ENCODE measurements at regions not wholly inside any gene's neighbourhood (a gene's known extent, or its start where the extent isn't known, plus 50 kb on each side); places are given as distances from the start of the nearest gene placed in this dataset.

- DNase-seq (ENCODE audit: low read depth in 2 of 2) = no peak
Observed at GRCh38 chr2:103103678-103104077, 341.8 kb downstream of the TMEM182 start.

DNA sequence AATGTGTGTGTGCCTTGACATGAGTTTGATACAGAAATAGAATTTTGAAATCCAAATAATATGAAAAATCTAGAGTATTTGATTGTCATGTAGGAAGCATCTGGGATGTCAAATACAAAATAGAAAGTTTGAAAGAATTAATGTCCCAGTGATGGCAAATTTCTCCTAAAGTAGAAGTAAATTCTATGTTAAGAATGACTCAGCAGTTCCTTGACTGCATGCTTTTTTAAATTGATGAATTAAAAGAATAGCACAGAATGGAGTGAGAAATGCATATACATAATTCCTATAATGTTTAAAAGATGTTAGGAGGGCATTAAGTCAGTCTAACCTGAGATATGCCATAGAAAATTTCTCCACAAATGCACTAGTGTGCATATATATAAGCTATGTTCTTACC lies 357.5 kb downstream of the TMEM182 start:
- no peak for DNase-seq (ENCODE audit: low read depth in 2 of 2)

DNA sequence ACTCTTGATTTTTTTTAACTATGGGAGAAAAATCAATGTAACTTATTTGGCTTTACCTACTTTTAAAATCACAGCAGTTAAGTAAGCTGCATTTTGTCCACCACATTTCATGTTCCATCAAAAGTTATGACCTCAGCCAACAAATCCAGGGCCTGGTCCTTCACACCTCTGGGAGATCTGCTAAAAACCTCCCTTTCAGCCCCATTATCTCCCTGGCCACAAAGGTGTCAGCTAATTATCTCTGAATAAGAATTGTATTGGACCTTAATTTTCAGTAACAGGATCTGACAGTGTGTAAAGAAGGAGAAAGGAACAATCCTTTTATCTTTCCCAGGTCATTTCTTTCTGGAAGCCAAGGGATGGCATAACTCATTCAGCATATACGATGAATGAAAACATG lies 359.3 kb downstream of the TMEM182 start:
- DNase-seq (ENCODE audit: low read depth in 2 of 2) = no peak

DNA sequence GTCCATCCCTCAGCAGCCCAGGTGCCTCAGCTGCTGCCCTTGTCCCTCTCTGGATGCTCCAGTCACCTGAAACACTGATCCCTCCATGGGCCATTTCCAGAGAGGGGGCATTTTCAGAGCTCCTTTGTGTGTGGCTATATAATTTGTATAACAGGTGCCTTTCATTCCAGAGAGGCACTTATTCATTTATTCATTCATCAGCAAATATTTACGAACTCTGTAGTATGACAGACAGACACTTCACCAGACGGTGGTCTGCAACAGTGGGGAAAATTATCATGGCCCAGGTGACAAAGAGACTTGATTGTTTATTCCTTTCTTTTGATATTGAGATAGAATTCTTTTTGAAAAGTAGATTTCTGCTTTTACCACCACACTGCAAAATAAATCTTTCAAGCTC lies 361.7 kb downstream of the TMEM182 start:
- DNase-seq (ENCODE audit: low read depth in 2 of 2) = no peak

GRCh38 chr2:103130857-103131256 lies 369.0 kb downstream of the TMEM182 start:
- no peak for DNase-seq (ENCODE audit: low read depth in 2 of 2)

DNA sequence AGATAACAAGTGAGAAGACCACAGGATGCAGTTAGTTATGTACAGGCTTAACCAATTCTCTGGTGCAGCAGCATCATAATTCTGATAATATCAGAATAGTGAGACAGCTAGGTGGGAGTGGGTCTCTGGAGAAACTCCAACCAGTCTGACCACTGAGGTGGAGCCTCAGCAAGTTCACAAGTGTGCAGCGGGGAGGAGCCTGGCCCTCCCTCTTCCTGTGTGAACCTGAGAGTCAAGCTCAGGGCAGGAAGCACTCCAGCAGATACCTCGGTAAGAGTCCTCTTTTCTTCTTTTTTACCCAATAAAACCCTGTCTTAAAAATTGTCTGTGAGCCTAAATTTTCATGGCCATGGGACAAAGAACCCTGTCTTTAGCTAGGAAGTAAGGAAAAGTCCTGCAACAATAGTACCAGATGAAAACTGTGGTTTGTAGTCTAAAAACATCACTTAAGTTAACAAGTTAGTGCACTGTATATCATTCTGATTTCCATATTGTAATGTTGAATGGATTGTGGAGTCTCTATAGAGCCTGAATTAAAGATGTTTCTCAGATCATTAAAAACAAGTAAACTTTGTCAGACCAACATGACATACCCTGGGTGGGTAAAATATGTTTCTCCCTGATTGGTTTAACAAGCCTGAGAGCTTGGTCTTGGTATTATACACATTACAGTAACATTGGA lies 370.8 kb downstream of the TMEM182 start:
- no peak for DNase-seq (ENCODE audit: low read depth in 2 of 2)

GRCh38 chr2:103135679-103136078 lies 373.8 kb downstream of the TMEM182 start:
- DNase-seq (ENCODE audit: low read depth in 2 of 2) = no peak

DNA sequence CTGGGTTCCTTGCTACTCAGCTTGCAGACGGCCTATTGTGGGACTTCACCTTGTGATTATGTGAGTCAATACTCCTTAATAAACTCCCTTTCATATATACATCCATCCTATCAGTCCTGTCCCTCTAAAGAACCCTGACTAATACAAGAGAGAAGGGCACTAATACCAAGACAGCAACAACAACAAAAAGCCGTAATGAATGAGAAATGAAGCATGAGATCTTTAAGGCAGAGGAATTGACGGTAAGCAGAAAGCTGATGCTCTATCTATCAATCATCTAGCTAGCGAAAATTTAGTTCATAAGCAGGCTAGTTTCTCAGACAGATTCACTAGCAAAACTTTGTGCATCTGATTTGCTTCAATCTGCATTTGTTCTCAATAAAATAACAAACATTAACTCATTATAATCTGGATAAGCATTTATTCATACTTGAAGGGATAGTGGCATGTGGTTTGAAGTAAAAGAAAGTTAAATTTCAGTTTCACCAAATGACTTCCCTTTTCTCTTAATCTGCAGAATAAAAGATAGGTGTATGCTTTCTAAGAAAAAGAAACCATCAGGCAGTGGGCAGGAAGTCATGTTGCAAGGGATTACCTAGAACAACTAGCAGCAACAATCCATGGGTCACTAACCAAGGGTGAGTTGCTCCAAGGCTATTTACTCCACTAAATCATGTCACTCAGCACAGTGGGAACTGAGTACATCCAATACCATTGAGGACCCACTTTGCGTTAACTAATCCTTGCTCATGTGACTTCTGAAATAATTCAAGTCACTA lies 376.5 kb downstream of the TMEM182 start:
- DNase-seq (ENCODE audit: low read depth in 2 of 2) = no peak

GRCh38 chr2:103139628-103140268 lies 377.9 kb downstream of the TMEM182 start:
- DNase-seq (ENCODE audit: low read depth in 2 of 2) = no peak

- DNase-seq (ENCODE audit: low read depth in 2 of 2) = no peak
Observed at GRCh38 chr2:103144837-103145236, 383.0 kb downstream of the TMEM182 start.

GRCh38 chr2:103145739-103146138 lies 383.9 kb downstream of the TMEM182 start:
- no peak for DNase-seq (ENCODE audit: low read depth in 2 of 2)

- DNase-seq (ENCODE audit: low read depth in 2 of 2) = no peak
Observed at GRCh38 chr2:103151046-103151445, 389.2 kb downstream of the TMEM182 start.

GRCh38 chr2:103152556-103152955 lies 390.7 kb downstream of the TMEM182 start:
- DNase-seq (ENCODE audit: low read depth in 2 of 2) = no peak

DNA sequence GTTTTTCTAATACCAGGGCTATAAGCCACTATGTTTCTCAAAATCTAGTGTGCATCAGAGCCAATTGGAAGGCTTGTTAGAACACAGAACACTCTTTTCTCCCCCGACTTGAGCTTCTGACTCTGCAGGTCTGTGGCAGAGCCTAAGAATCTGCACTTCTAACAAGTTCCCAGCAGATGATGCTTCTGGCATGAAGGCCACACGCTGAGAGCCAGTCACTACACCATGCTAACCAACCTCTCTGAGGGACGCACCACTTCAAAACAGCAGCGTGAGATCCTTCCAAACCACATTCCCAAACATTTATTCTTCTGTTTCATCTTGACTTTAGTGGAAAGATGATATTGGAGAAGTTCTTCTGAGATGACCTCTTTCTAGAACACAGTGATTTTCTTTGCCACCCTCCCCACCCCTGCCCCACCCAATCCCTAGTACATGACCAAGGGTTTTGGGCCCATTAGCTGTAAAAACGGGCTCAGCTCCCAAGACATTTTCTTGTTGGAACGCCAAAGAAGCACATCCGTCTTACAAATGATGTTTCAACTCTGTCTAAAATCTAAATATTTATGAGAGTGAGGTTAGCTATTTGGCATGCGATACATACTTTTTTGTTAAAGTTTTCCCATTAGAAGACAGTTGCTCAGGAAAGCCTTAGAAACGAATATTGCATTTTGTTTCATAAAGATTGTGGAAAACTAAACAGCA lies 391.9 kb downstream of the TMEM182 start:
- no peak for DNase-seq (ENCODE audit: low read depth in 2 of 2)

DNA sequence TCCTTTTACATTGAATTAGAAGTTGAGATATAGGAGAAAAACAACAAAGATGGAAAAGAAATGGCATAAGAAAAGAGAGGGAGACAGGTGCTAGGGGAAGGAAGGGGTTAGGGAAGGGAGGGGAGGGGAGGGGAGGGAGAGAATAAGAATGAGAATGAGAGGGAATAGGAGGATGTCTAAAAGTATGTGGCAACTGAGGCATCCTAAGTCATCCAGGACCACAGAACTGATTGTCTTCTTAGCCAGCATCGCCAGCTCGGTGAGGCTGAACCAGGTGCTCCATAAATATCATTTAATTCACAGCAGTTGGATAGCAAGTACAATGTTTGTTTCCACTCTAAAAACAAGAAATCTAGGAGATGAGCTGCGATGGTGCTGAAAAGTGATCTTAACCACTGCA lies 393.5 kb downstream of the TMEM182 start:
- no peak for DNase-seq (ENCODE audit: low read depth in 2 of 2)

GRCh38 chr2:103159018-103159417 lies 397.2 kb downstream of the TMEM182 start:
- no peak for DNase-seq (ENCODE audit: low read depth in 2 of 2)

DNA sequence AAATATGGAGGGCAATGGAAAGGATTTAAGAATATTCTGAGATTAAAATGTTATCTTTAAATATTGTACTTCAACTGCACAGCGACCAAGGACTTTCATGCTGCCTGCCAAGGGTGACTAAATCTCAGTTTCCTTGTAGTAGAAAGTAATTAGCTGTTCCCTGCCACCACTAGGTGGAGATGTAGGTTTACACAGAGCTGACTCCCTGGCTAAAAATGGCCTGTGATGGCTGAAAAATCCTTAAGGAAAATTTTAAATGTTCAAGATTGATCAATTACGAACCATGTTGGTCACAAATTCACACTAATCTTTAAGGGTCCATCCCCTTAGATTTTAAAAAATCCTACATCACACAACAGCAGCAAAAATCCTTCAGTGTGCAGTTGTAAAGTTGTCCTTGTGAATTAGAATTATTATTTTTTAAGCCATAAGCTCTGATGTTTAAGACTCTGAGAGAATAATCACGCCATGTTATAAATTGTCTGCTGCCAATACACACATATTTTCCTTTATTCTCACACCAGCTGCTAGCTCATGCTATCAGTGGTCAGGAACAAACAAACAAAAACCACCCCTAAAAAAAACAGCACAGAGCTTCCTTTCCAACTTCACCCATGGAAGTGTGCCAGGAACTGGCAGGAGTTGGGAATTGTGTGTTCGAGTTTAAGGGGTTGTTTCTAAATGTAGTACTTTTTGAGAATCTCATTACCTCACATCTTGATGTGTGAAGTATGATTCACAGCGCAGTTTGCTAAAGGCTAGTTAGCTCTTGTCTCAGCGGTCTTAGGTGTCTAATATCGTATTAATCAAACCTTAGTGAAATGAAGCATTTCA lies 399.8 kb downstream of the TMEM182 start:
- peak; percentile 4 to 14 for DNase-seq (ENCODE audit: low read depth in 2 of 2)

DNA sequence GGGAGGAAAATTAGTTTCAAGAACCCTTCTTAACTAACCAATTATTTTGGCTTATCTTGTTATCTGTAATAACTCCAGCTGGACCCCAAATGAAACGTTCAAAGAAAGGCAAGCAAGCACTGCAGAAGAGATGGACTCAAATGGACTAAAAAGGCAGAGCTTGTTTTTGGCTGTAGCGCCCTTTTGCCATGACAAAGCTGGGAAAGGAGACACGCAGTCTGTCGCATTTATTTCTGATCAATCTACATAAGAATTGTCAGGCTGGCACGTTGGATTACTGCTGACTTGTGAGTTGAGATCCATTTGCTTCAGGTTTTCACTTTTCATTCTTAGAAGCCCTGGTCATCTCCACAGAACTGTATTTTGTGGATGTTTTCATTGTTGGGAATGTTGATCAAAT lies 402.9 kb downstream of the TMEM182 start:
- DNase-seq (ENCODE audit: low read depth in 2 of 2) = no peak

GRCh38 chr2:103165836-103166235 lies 404.0 kb downstream of the TMEM182 start:
- DNase-seq (ENCODE audit: low read depth in 2 of 2) = no peak

DNA sequence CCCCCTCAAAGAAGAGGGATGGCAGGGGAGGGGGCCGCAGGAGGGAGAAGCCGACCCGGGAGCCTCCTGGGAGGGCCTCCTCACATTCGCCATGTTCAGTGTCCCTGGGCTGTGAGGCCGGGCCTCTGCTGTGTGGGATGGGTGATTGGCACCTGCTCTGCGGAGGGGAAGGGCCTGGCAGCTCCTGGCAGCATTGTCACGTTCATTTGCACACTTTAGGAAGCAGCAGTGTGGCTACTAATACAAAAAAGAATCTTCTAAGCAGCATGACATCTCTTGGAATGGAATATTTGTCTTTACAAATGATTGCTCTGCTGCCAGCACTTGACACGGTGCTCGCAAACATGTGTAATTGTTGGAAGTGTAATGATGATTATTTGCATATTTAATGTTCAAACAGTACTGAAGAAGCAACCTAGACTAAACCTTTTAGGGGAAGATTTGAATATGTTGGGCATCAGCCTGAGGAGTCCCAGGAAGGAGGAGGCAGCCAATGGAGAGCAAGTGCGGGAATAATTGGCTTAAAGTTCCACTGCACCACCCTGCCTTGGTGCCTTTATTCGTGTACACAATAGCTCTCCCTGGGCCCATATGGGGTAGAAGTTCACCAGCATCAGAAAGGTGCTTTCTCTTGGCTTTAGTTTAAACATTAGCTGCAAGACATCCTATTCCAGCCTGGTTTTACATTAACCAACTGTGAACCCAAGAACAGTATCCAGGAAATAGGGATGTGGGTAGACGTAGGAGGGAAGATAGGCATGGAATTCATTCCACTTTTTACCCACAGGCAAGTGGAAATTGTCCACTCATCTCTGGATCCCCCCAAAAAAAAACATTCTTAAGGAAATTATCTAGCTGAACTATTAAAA lies 404.9 kb downstream of the TMEM182 start:
- no peak for DNase-seq (ENCODE audit: low read depth in 2 of 2)

All from fibroblast of skin of left biceps (primary cell).